HG03521 (cell line): ENCODE measurements at regions not wholly inside any gene's neighbourhood (a gene's known extent, or its start where the extent isn't known, plus 50 kb on each side); places are given as distances from the start of the nearest gene placed in this dataset.

Source experiments
- ATAC-seq: cut with Tn5 transposase; IDR thresholded peaks from one replicate; pipeline ENCODE4 v1.9.1; 2021; ENCODE audit warnings: mild to moderate bottlenecking, moderate library complexity; ENCODE audit not compliant: unreplicated experiment

- ATAC-seq: no peak
Observed at GRCh38 chr21:35905096-35905962, 155.0 kb downstream of the SETD4 start.

- ATAC-seq: no peak
Observed at GRCh38 chr21:35900539-35900938, 159.8 kb downstream of the SETD4 start.

- no peak for ATAC-seq
Observed at GRCh38 chr21:35896060-35896459, 164.3 kb downstream of the SETD4 start.

- ATAC-seq: no peak
Observed at GRCh38 chr21:35895598-35895997, 164.7 kb downstream of the SETD4 start.

- no peak for ATAC-seq
Observed at GRCh38 chr21:35893156-35893555, 167.2 kb downstream of the SETD4 start.

GRCh38 chr21:35886887-35887286 lies 173.4 kb downstream of the SETD4 start:
- no peak for ATAC-seq

GRCh38 chr21:35885942-35886541 lies 174.3 kb downstream of the SETD4 start:
- ATAC-seq: no peak

GRCh38 chr21:35882791-35883240 lies 177.5 kb downstream of the SETD4 start:
- ATAC-seq: no peak

GRCh38 chr21:35873441-35873840 lies 186.9 kb downstream of the SETD4 start:
- ATAC-seq: no peak

- no peak for ATAC-seq
Observed at GRCh38 chr21:35871906-35872305, 188.4 kb downstream of the SETD4 start.

- ATAC-seq: no peak
Observed at GRCh38 chr21:35868869-35869223, 191.5 kb downstream of the SETD4 start.

GRCh38 chr21:35868005-35868868 lies 192.1 kb downstream of the SETD4 start:
- no peak for ATAC-seq

GRCh38 chr21:35864039-35864438 lies 196.3 kb downstream of the SETD4 start:
- no peak for ATAC-seq

- no peak for ATAC-seq
Observed at GRCh38 chr21:35862969-35863368, 197.4 kb downstream of the SETD4 start.

- ATAC-seq: no peak
Observed at GRCh38 chr21:35861661-35862060, 198.7 kb downstream of the SETD4 start.

GRCh38 chr21:35860189-35860869 lies 200.0 kb downstream of the SETD4 start:
- no peak for ATAC-seq

- no peak for ATAC-seq
Observed at GRCh38 chr21:35859677-35860076, 200.6 kb downstream of the SETD4 start.

- ATAC-seq: no peak
Observed at GRCh38 chr21:35857095-35857494, 203.2 kb downstream of the SETD4 start.

GRCh38 chr21:35855484-35855883 lies 204.8 kb downstream of the SETD4 start:
- ATAC-seq: no peak

GRCh38 chr21:35854281-35854680 lies 206.0 kb downstream of the SETD4 start:
- ATAC-seq: no peak
